Body of pancreas (tissue), 4 donors: ENCODE measurements at regions not wholly inside any gene's neighbourhood (a gene's known extent, or its start where the extent isn't known, plus 50 kb on each side); places are given as distances from the start of the nearest gene placed in this dataset.

ENCODE experiments used
- POLR2A ChIP-seq, 3 donors: fragments of 450-650 bp; IDR thresholded peaks; one replicate each; pipeline ENCODE4 v1.6.1; 2016; ENCODE audit warnings: antibody characterized with exemption in 3 of 3, mild to moderate bottlenecking in 2 of 3
- TF ChIP-seq, protein P1 (sequence below), 7 experiments: fragments of 450-650 bp in 4 of 7; fragments of 200-600 bp in 3 of 7; sonication (generic) in 3 of 7; IDR thresholded peaks; one replicate each; pipeline ENCODE4 v1.5.1; 2016 to 2019; ENCODE audit warnings: antibody characterized with exemption in 7 of 7

- TF ChIP-seq, protein P1, sequence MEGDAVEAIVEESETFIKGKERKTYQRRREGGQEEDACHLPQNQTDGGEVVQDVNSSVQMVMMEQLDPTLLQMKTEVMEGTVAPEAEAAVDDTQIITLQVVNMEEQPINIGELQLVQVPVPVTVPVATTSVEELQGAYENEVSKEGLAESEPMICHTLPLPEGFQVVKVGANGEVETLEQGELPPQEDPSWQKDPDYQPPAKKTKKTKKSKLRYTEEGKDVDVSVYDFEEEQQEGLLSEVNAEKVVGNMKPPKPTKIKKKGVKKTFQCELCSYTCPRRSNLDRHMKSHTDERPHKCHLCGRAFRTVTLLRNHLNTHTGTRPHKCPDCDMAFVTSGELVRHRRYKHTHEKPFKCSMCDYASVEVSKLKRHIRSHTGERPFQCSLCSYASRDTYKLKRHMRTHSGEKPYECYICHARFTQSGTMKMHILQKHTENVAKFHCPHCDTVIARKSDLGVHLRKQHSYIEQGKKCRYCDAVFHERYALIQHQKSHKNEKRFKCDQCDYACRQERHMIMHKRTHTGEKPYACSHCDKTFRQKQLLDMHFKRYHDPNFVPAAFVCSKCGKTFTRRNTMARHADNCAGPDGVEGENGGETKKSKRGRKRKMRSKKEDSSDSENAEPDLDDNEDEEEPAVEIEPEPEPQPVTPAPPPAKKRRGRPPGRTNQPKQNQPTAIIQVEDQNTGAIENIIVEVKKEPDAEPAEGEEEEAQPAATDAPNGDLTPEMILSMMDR (IDR thresholded peaks at IDR 0.05), result no peak
- no peak for TF ChIP-seq POLR2A (IDR thresholded peaks at IDR 0.05)
These were observed 167.3 kb upstream of the SLC13A1 start for GRCh38 chr7:123367031-123367430.
